ENCODE measurements at regions not wholly inside any gene's neighbourhood (a gene's known extent, or its start where the extent isn't known, plus 50 kb on each side); places are given as distances from the start of the nearest gene placed in this dataset.

GRCh38 chr2:217242947-217243346 is 383.1 kb upstream of the TNP1 start:
- TF ChIP-seq Cebpa-rat (IDR thresholded peaks at IDR 0.05): no peak
- H3K27me3 ChIP-seq: no peaks in the 10 kb centered on the region
- H4K20me1 ChIP-seq: no peaks in the 10 kb centered on the region
- H3K36me3 ChIP-seq: no peaks in the 10 kb centered on the region
- peaks cover 18% of the 10 kb centered on the region for H3K4me1 ChIP-seq
- no peak overlapping the region for H3K27ac ChIP-seq
- H3K4me2 ChIP-seq: no peak overlapping the region
- H3K9ac ChIP-seq: no peak overlapping the region
- no peak overlapping the region for H3K4me3 ChIP-seq
- no peaks in the 10 kb centered on the region for H3K9me3 ChIP-seq

DNA sequence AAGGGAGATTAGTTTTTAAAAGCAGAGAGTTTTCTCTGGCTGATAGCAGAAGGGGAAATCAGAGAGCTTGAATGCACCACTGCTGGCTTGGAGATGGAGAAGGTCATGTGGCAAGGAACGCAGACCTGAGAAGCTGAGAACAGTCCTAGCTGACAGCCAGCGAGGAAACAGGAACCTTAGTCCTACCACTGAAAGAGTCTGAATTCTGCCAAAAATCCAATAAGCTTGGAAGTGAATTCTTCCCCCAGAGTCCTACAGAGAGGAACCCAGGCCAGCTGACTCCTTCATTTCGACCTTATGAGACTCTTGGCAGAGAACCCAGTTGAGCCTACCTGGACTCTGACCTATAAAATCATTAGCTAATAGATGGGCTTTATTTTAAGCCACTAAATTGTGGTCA is 371.9 kb upstream of the TNP1 start:
- Histone ChIP-seq H3K9ac (no peak overlapping the region), H3K9me3 (peaks cover 3% of the 10 kb centered on the region), H3K27ac (no peak overlapping the region), H3K27me3 (no peaks in the 10 kb centered on the region), H3K4me3 (no peak overlapping the region), H3K36me3 (no peaks in the 10 kb centered on the region), H3K4me1 (no peaks in the 10 kb centered on the region), H4K20me1 (no peaks in the 10 kb centered on the region), H3K4me2 (no peak overlapping the region)
- TF ChIP-seq Cebpa-rat (IDR thresholded peaks at IDR 0.05): no peak

GRCh38 chr2:217231212-217231611 is 371.3 kb upstream of the TNP1 start:
- H3K27me3 ChIP-seq: no peaks in the 10 kb centered on the region; the same call in 1 of the 2 replicates
- H3K4me2 ChIP-seq: no peak overlapping the region
- H3K9ac ChIP-seq: no peak overlapping the region
- H4K20me1 ChIP-seq: no peaks in the 10 kb centered on the region
- H3K9me3 ChIP-seq: no peaks in the 10 kb centered on the region
- no peak for TF ChIP-seq Cebpa-rat (IDR thresholded peaks at IDR 0.05)
- H3K36me3 ChIP-seq: no peaks in the 10 kb centered on the region
- no peaks in the 10 kb centered on the region for H3K4me1 ChIP-seq
- no peak overlapping the region for H3K27ac ChIP-seq
- H3K4me3 ChIP-seq: no peak overlapping the region

- Histone ChIP-seq H3K27ac (no peak overlapping the region), H3K4me2 (no peak overlapping the region), H3K36me3 (no peaks in the 10 kb centered on the region), H3K9me3 (no peaks in the 10 kb centered on the region), H4K20me1 (peaks cover 3% of the 10 kb centered on the region; the same call in 1 of the 2 replicates), H3K27me3 (peaks cover 13% of the 10 kb centered on the region), H3K4me1 (peaks cover 10% of the 10 kb centered on the region), H3K9ac (no peak overlapping the region), H3K4me3 (no peak overlapping the region)
- TF ChIP-seq Cebpa-rat (IDR thresholded peaks at IDR 0.05): no peak
Measured at GRCh38 chr2:217228732-217229131, 368.9 kb upstream of the TNP1 start.

GRCh38 chr2:217227794-217228193 is 367.9 kb upstream of the TNP1 start:
- Histone ChIP-seq H3K4me2 (no peak overlapping the region), H3K36me3 (no peaks in the 10 kb centered on the region), H3K9me3 (no peaks in the 10 kb centered on the region), H4K20me1 (peaks cover 11% of the 10 kb centered on the region), H3K4me3 (no peak overlapping the region), H3K27ac (no peak overlapping the region), H3K27me3 (peaks cover 13% of the 10 kb centered on the region), H3K9ac (no peak overlapping the region), H3K4me1 (peaks cover 19% of the 10 kb centered on the region)
- no peak for TF ChIP-seq Cebpa-rat (IDR thresholded peaks at IDR 0.05)

- peaks cover 27% of the 10 kb centered on the region for H3K27me3 ChIP-seq
- no peak overlapping the region for H3K4me3 ChIP-seq
- H3K9ac ChIP-seq: no peak overlapping the region
- H3K9me3 ChIP-seq: no peaks in the 10 kb centered on the region
- H3K36me3 ChIP-seq: no peaks in the 10 kb centered on the region
- H3K4me2 ChIP-seq: no peak overlapping the region
- H4K20me1 ChIP-seq: peaks cover 16% of the 10 kb centered on the region
- no peak overlapping the region for H3K27ac ChIP-seq
- no peak for TF ChIP-seq Cebpa-rat (IDR thresholded peaks at IDR 0.05)
- H3K4me1 ChIP-seq: peaks cover 30% of the 10 kb centered on the region
Measured at GRCh38 chr2:217225596-217225995, 365.7 kb upstream of the TNP1 start.

GRCh38 chr2:217223222-217223930 is 363.5 kb upstream of the TNP1 start:
- Histone ChIP-seq H3K27ac (no peak overlapping the region), H3K27me3 (peaks cover 39% of the 10 kb centered on the region), H3K4me3 (no peak overlapping the region), H3K4me1 (peaks cover 53% of the 10 kb centered on the region), H4K20me1 (peaks cover 25% of the 10 kb centered on the region), H3K36me3 (no peaks in the 10 kb centered on the region), H3K9ac (no peak overlapping the region), H3K9me3 (no peaks in the 10 kb centered on the region), H3K4me2 (peak overlapping the region; percentile 84)
- no peak; the same call in 1 of the 2 replicates for TF ChIP-seq Cebpa-rat (IDR thresholded peaks at IDR 0.05)

DNA sequence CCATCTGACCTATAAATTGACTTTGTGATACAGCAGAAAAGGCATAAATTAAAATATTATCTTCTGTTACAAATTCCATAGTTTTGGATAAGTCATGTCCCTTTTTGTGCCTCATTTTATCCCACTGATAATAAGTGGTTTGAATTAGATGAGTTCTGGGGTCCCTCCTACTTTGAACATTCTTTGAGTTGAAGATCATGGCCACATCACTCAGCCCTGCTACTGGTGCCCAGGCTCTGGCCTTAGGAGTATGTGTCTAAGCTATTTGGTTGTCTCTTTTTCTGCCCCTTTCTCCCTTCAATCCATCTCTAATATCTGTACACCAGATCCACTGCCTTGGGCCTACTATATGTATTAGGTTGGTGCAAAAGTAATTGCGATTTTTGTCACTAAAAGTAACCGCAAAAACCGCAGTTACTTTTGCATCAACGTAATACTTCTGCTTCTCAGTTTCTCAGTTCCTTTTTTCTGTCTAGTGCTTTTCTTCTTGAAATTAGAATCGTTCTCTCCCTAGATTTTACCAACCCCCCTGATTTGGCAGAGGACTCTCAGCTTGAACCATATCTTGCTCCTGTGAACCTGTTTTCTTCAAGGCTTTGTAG is 362.5 kb upstream of the TNP1 start:
- H4K20me1 ChIP-seq: peaks cover 25% of the 10 kb centered on the region
- peaks cover 43% of the 10 kb centered on the region for H3K27me3 ChIP-seq
- no peaks in the 10 kb centered on the region for H3K9me3 ChIP-seq
- H3K4me1 ChIP-seq: peaks cover 58% of the 10 kb centered on the region
- H3K27ac ChIP-seq: no peak overlapping the region
- no peak for TF ChIP-seq Cebpa-rat (IDR thresholded peaks at IDR 0.05)
- peak overlapping the region; percentile 84 for H3K4me2 ChIP-seq
- H3K36me3 ChIP-seq: no peaks in the 10 kb centered on the region
- H3K9ac ChIP-seq: no peak overlapping the region
- no peak overlapping the region for H3K4me3 ChIP-seq

- Histone ChIP-seq H3K9me3 (no peaks in the 10 kb centered on the region), H3K36me3 (no peaks in the 10 kb centered on the region), H3K4me3 (no peak overlapping the region), H3K9ac (no peak overlapping the region), H3K27me3 (peaks cover 51% of the 10 kb centered on the region), H3K27ac (no peak overlapping the region), H4K20me1 (peaks cover 25% of the 10 kb centered on the region), H3K4me1 (peaks cover 58% of the 10 kb centered on the region), H3K4me2 (peak overlapping the region; percentile 31; the same call in 1 of the 2 replicates)
- TF ChIP-seq Cebpa-rat (IDR thresholded peaks at IDR 0.05): peak; percentile 58
Measured at GRCh38 chr2:217220228-217221013, 360.6 kb upstream of the TNP1 start.

- no peak overlapping the region for H3K9ac ChIP-seq
- no peak overlapping the region for H3K27ac ChIP-seq
- no peak overlapping the region for H3K4me3 ChIP-seq
- H3K27me3 ChIP-seq: peaks cover 39% of the 10 kb centered on the region; the same call in 1 of the 2 replicates
- no peaks in the 10 kb centered on the region for H3K9me3 ChIP-seq
- H3K4me2 ChIP-seq: peak overlapping the region; percentile 61
- TF ChIP-seq Cebpa-rat (IDR thresholded peaks at IDR 0.05): no peak
- peaks cover 25% of the 10 kb centered on the region for H4K20me1 ChIP-seq
- H3K4me1 ChIP-seq: peaks cover 57% of the 10 kb centered on the region
- no peaks in the 10 kb centered on the region for H3K36me3 ChIP-seq
Measured at GRCh38 chr2:217219164-217219520, 359.3 kb upstream of the TNP1 start.
